Vagina (tissue), 2 donors: ENCODE measurements at regions not wholly inside any gene's neighbourhood (a gene's known extent, or its start where the extent isn't known, plus 50 kb on each side); places are given as distances from the start of the nearest gene placed in this dataset.

Experiments
- DNase-seq, 2 donors: peaks; one replicate each; pipeline ENCODE4 v3.0.0-alpha.2; 2017; ENCODE audit errors: extremely low spot score in 2 of 2
- H3K27ac ChIP-seq: fragments of 200-600 bp; sonication (generic); one replicate; pipeline ENCODE4 v1.5.1; 2019
- H3K27me3 ChIP-seq: fragments of 200-600 bp; sonication (generic); one replicate; pipeline ENCODE4 v1.5.1; 2019
- H3K36me3 ChIP-seq, 2 donors: fragments of 200-600 bp; sonication (generic); one replicate each; pipeline ENCODE4 v1.5.1; 2017 to 2019
- H3K4me1 ChIP-seq: fragments of 200-600 bp; sonication (generic); one replicate; pipeline ENCODE4 v1.5.1; 2019
- H3K4me3 ChIP-seq, 2 donors: fragments of 200-600 bp; sonication (generic); 1 replicate in 1 of 2; 2 replicates in 1 of 2; pipeline ENCODE4 v1.5.1; 2016 to 2019
- H3K9me3 ChIP-seq: fragments of 200-600 bp; sonication (generic); one replicate; pipeline ENCODE4 v1.5.1; 2019
- POLR2A ChIP-seq, 2 donors: fragments of 450-650 bp; IDR thresholded peaks; one replicate each; pipeline ENCODE4 v1.6.1; 2017; ENCODE audit warnings: antibody characterized with exemption in 2 of 2, mild to moderate bottlenecking in 2 of 2, moderate library complexity in 2 of 2
- POLR2AphosphoS5 ChIP-seq, 2 donors: sonication (generic); formaldehyde crosslinking; IDR thresholded peaks; one replicate each; pipeline ENCODE4 v1.9.0; 2017; ENCODE audit warnings: antibody characterized with exemption in 2 of 2, mild to moderate bottlenecking in 2 of 2, low read depth in 1 of 2; ENCODE audit not compliant: insufficient read depth in 1 of 2
- intact Hi-C: fragments of 100-400 bp; cut with DNase I; formaldehyde crosslinking; loops from one replicate; pipeline ENCODE4 v1.15.1; 2023
- TF ChIP-seq, protein P1 (sequence below), 3 experiments: fragments of 450-650 bp in 2 of 3; fragments of 200-600 bp in 1 of 3; sonication (generic) in 1 of 3; IDR thresholded peaks; one replicate each; pipeline ENCODE4 v1.5.1; 2017 to 2019; ENCODE audit warnings: antibody characterized with exemption in 3 of 3, mild to moderate bottlenecking in 2 of 3, moderate library complexity in 2 of 3

DNA sequence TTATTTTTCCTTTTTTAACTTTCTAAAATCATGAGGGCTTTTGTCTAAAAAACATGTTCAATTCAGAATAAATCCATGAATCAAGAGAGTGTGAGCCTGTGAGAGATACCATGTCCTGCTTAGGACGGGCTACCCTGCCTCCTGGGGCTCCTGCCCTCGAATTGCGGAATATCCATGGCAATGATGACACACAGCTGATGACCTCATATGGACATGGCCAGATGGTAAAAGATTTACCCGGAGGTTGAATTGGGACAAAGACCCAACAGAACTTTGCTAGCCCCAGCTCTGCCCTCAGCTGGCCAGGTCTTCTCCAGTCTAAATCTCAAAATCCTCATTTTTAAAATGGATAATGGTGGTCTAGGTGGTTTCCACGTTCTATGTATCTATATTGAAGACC is 538.1 kb upstream of the API5 start:
- no peaks in the 10 kb centered on the region for H3K36me3 ChIP-seq
- intact Hi-C loops: no loop called here
- no peaks in the 10 kb centered on the region for H3K9me3 ChIP-seq
- H3K27ac ChIP-seq: no peak overlapping the region
- H3K27me3 ChIP-seq: no peaks in the 10 kb centered on the region
- TF ChIP-seq POLR2A (IDR thresholded peaks at IDR 0.05) (no peak), POLR2AphosphoS5 (IDR thresholded peaks at IDR 0.05; ENCODE audit: insufficient read depth in 1 of 2, low read depth in 1 of 2) (no peak)
- TF ChIP-seq, protein P1, sequence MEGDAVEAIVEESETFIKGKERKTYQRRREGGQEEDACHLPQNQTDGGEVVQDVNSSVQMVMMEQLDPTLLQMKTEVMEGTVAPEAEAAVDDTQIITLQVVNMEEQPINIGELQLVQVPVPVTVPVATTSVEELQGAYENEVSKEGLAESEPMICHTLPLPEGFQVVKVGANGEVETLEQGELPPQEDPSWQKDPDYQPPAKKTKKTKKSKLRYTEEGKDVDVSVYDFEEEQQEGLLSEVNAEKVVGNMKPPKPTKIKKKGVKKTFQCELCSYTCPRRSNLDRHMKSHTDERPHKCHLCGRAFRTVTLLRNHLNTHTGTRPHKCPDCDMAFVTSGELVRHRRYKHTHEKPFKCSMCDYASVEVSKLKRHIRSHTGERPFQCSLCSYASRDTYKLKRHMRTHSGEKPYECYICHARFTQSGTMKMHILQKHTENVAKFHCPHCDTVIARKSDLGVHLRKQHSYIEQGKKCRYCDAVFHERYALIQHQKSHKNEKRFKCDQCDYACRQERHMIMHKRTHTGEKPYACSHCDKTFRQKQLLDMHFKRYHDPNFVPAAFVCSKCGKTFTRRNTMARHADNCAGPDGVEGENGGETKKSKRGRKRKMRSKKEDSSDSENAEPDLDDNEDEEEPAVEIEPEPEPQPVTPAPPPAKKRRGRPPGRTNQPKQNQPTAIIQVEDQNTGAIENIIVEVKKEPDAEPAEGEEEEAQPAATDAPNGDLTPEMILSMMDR (IDR thresholded peaks at IDR 0.05): no peak
- no peak for DNase-seq
- no peaks in the 10 kb centered on the region for H3K4me1 ChIP-seq
- no peak overlapping the region for H3K4me3 ChIP-seq

DNA sequence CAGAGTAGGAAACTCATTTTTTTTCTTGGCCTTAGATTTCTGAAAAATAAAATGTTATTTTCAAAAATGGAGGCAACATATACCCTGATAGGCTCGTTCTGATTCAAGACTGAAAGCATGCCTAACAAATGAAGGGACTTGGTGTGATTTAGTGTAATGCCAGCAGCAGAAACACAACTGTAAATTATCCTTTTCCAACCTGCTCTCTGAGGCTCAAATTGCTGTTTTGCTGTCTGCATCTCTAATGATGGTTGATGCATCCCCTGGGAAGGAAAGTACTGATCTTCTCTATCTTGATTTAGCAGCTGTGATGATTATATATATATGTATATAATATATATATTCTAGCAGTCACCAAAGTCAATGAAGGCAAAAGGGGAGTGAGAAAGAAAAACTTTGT is 537.2 kb upstream of the API5 start:
- no peak overlapping the region for H3K4me3 ChIP-seq
- intact Hi-C loops: no loop called here
- H3K36me3 ChIP-seq: no peaks in the 10 kb centered on the region
- no peaks in the 10 kb centered on the region for H3K4me1 ChIP-seq
- no peaks in the 10 kb centered on the region for H3K9me3 ChIP-seq
- DNase-seq: no peak
- TF ChIP-seq, protein P1 (IDR thresholded peaks at IDR 0.05): no peak
- TF ChIP-seq POLR2AphosphoS5 (IDR thresholded peaks at IDR 0.05; ENCODE audit: insufficient read depth in 1 of 2, low read depth in 1 of 2) (no peak), POLR2A (IDR thresholded peaks at IDR 0.05) (no peak)
- H3K27ac ChIP-seq: no peak overlapping the region
- no peaks in the 10 kb centered on the region for H3K27me3 ChIP-seq

GRCh38 chr11:42777776-42778175 is 534.0 kb upstream of the API5 start:
- H3K27me3 ChIP-seq: no peaks in the 10 kb centered on the region
- TF ChIP-seq POLR2A (IDR thresholded peaks at IDR 0.05): no peak
- no peak for TF ChIP-seq POLR2AphosphoS5 (IDR thresholded peaks at IDR 0.05; ENCODE audit: insufficient read depth in 1 of 2, low read depth in 1 of 2)
- TF ChIP-seq, protein P1 (IDR thresholded peaks at IDR 0.05): no peak
- H3K4me1 ChIP-seq: no peaks in the 10 kb centered on the region
- H3K9me3 ChIP-seq: no peaks in the 10 kb centered on the region
- no peak for DNase-seq
- no peak overlapping the region for H3K4me3 ChIP-seq
- no peak overlapping the region for H3K27ac ChIP-seq
- intact Hi-C loops: no loop called here
- H3K36me3 ChIP-seq: no peaks in the 10 kb centered on the region

- Histone ChIP-seq H3K4me3 (no peak overlapping the region), H3K9me3 (no peaks in the 10 kb centered on the region), H3K4me1 (no peaks in the 10 kb centered on the region), H3K36me3 (no peaks in the 10 kb centered on the region), H3K27ac (no peak overlapping the region), H3K27me3 (no peaks in the 10 kb centered on the region)
- TF ChIP-seq, protein P1 (IDR thresholded peaks at IDR 0.05): no peak
- TF ChIP-seq POLR2AphosphoS5 (IDR thresholded peaks at IDR 0.05; ENCODE audit: insufficient read depth in 1 of 2, low read depth in 1 of 2): no peak
- no peak for TF ChIP-seq POLR2A (IDR thresholded peaks at IDR 0.05)
- DNase-seq: no peak
- intact Hi-C loops: no loop called here
These were observed 533.6 kb upstream of the API5 start for GRCh38 chr11:42778193-42778592.

DNA sequence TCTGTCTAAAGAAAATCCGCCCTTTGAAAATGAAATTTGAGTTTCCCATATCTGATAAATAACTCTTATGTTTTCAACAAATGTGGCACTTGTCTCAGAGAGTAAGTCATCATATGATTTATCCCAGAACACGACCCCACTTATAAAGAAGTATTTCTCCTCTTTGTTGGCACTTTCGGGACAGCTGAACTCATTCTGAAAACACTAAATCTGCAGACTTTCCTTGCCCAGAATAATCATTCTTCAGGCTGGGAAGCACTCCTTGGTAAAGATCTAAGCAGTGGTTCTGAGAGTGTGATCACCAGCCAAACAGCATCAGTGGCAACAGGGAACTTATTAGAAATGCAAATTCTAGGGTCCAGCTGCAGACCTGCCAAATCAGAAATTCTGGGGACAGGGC is 532.2 kb upstream of the API5 start:
- Histone ChIP-seq H3K36me3 (no peaks in the 10 kb centered on the region), H3K27ac (no peak overlapping the region), H3K9me3 (no peaks in the 10 kb centered on the region), H3K4me1 (no peaks in the 10 kb centered on the region), H3K4me3 (no peak overlapping the region), H3K27me3 (no peaks in the 10 kb centered on the region)
- no peak for DNase-seq
- intact Hi-C loops: no loop called here
- TF ChIP-seq POLR2A (IDR thresholded peaks at IDR 0.05) (no peak), POLR2AphosphoS5 (IDR thresholded peaks at IDR 0.05; ENCODE audit: insufficient read depth in 1 of 2, low read depth in 1 of 2) (no peak)
- TF ChIP-seq, protein P1 (IDR thresholded peaks at IDR 0.05): no peak
